ENCODE measurements at regions not wholly inside any gene's neighbourhood (a gene's known extent, or its start where the extent isn't known, plus 50 kb on each side); places are given as distances from the start of the nearest gene placed in this dataset.
A peak's percentile ranks its signal among the peaks of the same experiment; 100 is the strongest.

- TF ChIP-seq CTCF (IDR thresholded peaks at IDR 0.05; ENCODE audit: poor library complexity, severe bottlenecking), result no peak
- DNase-seq (ENCODE audit: low spot score) (peak; percentile 29), ATAC-seq (ENCODE audit: low read depth) (peak; percentile 73)
- Histone ChIP-seq H3K36me3 (ENCODE audit: low read depth) (no peaks in the 10 kb centered on the region), H3K4me3 (ENCODE audit: severe bottlenecking) (no peak overlapping the region), H3K27me3 (ENCODE audit: insufficient read depth, poor library complexity, severe bottlenecking) (no peaks in the 10 kb centered on the region), H3K27ac (ENCODE audit: poor library complexity, severe bottlenecking) (no peak overlapping the region), H3K4me1 (ENCODE audit: insufficient read depth, poor library complexity, severe bottlenecking) (no peaks in the 10 kb centered on the region), H3K9me3 (ENCODE audit: severe bottlenecking) (no peaks in the 10 kb centered on the region)
These were observed 106.1 kb upstream of the RFLNA start for GRCh38 chr12:124188561-124189405.

DNA sequence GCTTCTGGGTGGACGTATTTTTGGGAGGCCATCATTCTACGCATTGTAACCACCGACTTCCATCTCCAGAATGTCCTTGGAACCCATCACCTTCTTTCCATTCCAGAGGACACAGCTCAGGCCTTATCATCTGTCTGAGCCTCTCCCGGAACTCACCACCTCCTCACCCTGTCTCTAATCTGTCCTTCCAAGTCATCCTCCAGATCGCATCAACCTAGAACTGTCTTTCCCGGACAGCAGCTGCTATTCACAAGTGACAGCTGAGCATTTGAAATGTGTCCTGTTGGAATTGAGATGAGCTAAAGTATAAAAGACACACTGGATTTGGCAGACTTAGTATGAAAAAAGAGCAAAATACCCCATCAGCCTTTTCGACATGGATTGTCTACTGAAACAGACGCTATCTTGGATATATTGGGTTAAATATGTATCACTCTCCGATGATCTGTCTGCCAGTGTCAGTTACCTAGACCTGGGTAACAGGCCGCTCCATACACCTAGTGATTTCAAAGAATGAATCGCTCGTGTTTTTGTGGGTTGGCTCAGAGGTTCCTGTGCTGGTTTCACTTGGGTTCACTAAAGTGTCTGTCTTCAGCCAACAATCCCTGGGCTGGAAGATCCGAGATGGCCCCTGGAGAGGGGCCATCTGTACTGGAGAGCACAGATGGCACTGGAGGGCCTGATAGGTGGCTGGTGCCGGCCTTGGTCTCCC lies 104.4 kb upstream of the RFLNA start:
- H3K27me3 ChIP-seq (ENCODE audit: insufficient read depth, poor library complexity, severe bottlenecking), result no peaks in the 10 kb centered on the region
- no peaks in the 10 kb centered on the region for H3K9me3 ChIP-seq (ENCODE audit: severe bottlenecking)
- no peak overlapping the region for H3K27ac ChIP-seq (ENCODE audit: poor library complexity, severe bottlenecking)
- DNase-seq (ENCODE audit: low spot score) (peak; percentile 8), ATAC-seq (ENCODE audit: low read depth) (no peak)
- no peaks in the 10 kb centered on the region for H3K36me3 ChIP-seq (ENCODE audit: low read depth)
- no peak overlapping the region for H3K4me3 ChIP-seq (ENCODE audit: severe bottlenecking)
- no peaks in the 10 kb centered on the region for H3K4me1 ChIP-seq (ENCODE audit: insufficient read depth, poor library complexity, severe bottlenecking)
- no peak for TF ChIP-seq CTCF (IDR thresholded peaks at IDR 0.05; ENCODE audit: poor library complexity, severe bottlenecking)

DNA sequence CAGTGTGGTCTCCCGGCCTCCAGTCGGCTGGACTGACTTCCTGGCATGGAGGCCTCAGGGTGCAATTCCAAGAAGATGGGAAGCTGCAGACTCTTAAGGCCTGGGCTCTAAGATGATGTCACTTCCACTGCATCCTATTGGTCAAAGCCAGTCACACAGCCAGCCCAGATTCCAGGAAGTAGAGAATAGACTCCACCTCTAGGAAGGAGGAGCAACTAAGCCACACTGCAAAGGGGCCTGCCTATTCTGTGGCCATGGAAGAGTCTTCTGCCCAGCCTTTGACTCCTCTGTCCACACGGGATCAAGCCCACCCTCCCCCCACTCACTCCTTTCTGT lies 103.9 kb upstream of the RFLNA start:
- peak; percentile 35; the same call in 1 of the 3 replicates for ATAC-seq (ENCODE audit: low read depth)
- DNase-seq (ENCODE audit: low spot score), result peak; percentile 34
- Histone ChIP-seq H3K9me3 (ENCODE audit: severe bottlenecking) (no peaks in the 10 kb centered on the region), H3K4me3 (ENCODE audit: severe bottlenecking) (no peak overlapping the region), H3K27ac (ENCODE audit: poor library complexity, severe bottlenecking) (no peak overlapping the region), H3K27me3 (ENCODE audit: insufficient read depth, poor library complexity, severe bottlenecking) (no peaks in the 10 kb centered on the region), H3K36me3 (ENCODE audit: low read depth) (no peaks in the 10 kb centered on the region), H3K4me1 (ENCODE audit: insufficient read depth, poor library complexity, severe bottlenecking) (no peaks in the 10 kb centered on the region)
- no peak for TF ChIP-seq CTCF (IDR thresholded peaks at IDR 0.05; ENCODE audit: poor library complexity, severe bottlenecking)

DNA sequence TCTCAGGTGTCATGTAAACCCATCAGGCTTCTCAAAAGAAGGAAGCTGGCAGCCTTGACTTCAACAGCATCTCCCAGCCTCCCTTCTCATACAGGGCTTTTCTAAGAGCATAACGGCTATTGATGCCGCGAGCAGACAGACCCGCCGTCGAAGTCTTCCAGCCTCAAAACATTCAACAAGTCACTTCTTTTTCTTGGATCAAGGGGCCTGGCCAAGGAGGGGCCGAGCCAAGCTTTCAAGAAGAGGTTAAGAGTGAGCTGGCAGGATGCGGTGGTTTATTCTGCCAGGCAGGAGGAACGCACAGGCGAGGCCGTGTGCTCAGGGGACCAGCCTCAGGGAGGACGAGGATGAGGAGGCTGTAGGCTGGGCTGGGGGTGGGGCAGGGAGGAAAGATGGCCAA lies 102.9 kb upstream of the RFLNA start:
- H3K4me1 ChIP-seq (ENCODE audit: insufficient read depth, poor library complexity, severe bottlenecking), result no peaks in the 10 kb centered on the region
- TF ChIP-seq CTCF (IDR thresholded peaks at IDR 0.05; ENCODE audit: poor library complexity, severe bottlenecking), result no peak
- no peak for ATAC-seq (ENCODE audit: low read depth)
- H3K4me3 ChIP-seq (ENCODE audit: severe bottlenecking), result no peak overlapping the region
- no peaks in the 10 kb centered on the region for H3K27me3 ChIP-seq (ENCODE audit: insufficient read depth, poor library complexity, severe bottlenecking)
- no peaks in the 10 kb centered on the region for H3K9me3 ChIP-seq (ENCODE audit: severe bottlenecking)
- H3K27ac ChIP-seq (ENCODE audit: poor library complexity, severe bottlenecking), result no peak overlapping the region
- peak; percentile 24 for DNase-seq (ENCODE audit: low spot score)
- no peaks in the 10 kb centered on the region for H3K36me3 ChIP-seq (ENCODE audit: low read depth)

Data from RWPE2 (cell line).